Sigmoid colon (tissue), 4 donors: ENCODE measurements at regions not wholly inside any gene's neighbourhood (a gene's known extent, or its start where the extent isn't known, plus 50 kb on each side); places are given as distances from the start of the nearest gene placed in this dataset.

Source experiments
- EP300 ChIP-seq, 4 donors: sonication (generic); formaldehyde crosslinking; IDR thresholded peaks; one replicate each; pipeline ENCODE4 v1.6.1; 2017; ENCODE audit warnings: antibody characterized with exemption in 4 of 4
- POLR2A ChIP-seq, 2 donors: fragments of 450-650 bp; IDR thresholded peaks; one replicate each; pipeline ENCODE4 v1.6.1; 2016; ENCODE audit warnings: antibody characterized with exemption in 2 of 2, mild to moderate bottlenecking in 2 of 2, moderate library complexity in 2 of 2
- POLR2AphosphoS5 ChIP-seq, 4 donors: sonication (generic); formaldehyde crosslinking; IDR thresholded peaks; one replicate each; pipeline ENCODE4 v1.6.1; 2017; ENCODE audit warnings: antibody characterized with exemption in 4 of 4
- TF ChIP-seq, protein P1 (sequence below), 4 experiments: fragments of 450-650 bp in 3 of 4; fragments of 200-600 bp in 1 of 4; IDR thresholded peaks; one replicate each; pipeline ENCODE4 v1.5.1; 2016 to 2019; ENCODE audit warnings: antibody characterized with exemption in 4 of 4, mild to moderate bottlenecking in 3 of 4, moderate library complexity in 2 of 4

DNA sequence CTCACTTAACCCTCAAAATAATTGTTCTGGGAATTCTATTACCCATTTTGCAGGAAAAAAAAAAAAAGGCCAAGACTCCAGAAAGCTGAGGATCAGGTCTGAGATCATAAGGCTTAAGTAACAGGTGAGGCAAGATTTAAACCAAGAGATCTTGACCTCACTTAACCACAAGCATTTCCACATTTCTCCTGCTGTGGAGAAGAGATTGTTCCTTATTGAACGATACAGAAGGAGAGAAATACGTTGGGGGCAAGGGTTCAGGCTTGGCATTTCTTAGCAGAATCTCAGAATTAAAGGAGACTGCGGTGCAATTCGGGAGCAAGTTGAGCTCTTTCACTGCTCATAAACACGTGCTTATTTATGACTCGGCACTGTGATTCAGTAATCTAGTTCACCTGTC, 885.3 kb upstream of the TMEM132C start:
- TF ChIP-seq, protein P1, sequence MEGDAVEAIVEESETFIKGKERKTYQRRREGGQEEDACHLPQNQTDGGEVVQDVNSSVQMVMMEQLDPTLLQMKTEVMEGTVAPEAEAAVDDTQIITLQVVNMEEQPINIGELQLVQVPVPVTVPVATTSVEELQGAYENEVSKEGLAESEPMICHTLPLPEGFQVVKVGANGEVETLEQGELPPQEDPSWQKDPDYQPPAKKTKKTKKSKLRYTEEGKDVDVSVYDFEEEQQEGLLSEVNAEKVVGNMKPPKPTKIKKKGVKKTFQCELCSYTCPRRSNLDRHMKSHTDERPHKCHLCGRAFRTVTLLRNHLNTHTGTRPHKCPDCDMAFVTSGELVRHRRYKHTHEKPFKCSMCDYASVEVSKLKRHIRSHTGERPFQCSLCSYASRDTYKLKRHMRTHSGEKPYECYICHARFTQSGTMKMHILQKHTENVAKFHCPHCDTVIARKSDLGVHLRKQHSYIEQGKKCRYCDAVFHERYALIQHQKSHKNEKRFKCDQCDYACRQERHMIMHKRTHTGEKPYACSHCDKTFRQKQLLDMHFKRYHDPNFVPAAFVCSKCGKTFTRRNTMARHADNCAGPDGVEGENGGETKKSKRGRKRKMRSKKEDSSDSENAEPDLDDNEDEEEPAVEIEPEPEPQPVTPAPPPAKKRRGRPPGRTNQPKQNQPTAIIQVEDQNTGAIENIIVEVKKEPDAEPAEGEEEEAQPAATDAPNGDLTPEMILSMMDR (IDR thresholded peaks at IDR 0.05) = no peak
- TF ChIP-seq POLR2A (IDR thresholded peaks at IDR 0.05) (no peak), POLR2AphosphoS5 (IDR thresholded peaks at IDR 0.05) (no peak), EP300 (IDR thresholded peaks at IDR 0.05) (no peak)
